GM12873 (cell line): ENCODE measurements at regions not wholly inside any gene's neighbourhood (a gene's known extent, or its start where the extent isn't known, plus 50 kb on each side); places are given as distances from the start of the nearest gene placed in this dataset.

Experiments used
- TF ChIP-seq, protein P1 (sequence below): IDR thresholded peaks from 2 replicates; pipeline ENCODE4 v1.5.1; 2012; ENCODE audit warnings: low read depth, mild to moderate bottlenecking, moderate library complexity, low read length, control low read depth; ENCODE audit not compliant: insufficient read depth; ENCODE audit errors: missing control alignments

- TF ChIP-seq, protein P1, sequence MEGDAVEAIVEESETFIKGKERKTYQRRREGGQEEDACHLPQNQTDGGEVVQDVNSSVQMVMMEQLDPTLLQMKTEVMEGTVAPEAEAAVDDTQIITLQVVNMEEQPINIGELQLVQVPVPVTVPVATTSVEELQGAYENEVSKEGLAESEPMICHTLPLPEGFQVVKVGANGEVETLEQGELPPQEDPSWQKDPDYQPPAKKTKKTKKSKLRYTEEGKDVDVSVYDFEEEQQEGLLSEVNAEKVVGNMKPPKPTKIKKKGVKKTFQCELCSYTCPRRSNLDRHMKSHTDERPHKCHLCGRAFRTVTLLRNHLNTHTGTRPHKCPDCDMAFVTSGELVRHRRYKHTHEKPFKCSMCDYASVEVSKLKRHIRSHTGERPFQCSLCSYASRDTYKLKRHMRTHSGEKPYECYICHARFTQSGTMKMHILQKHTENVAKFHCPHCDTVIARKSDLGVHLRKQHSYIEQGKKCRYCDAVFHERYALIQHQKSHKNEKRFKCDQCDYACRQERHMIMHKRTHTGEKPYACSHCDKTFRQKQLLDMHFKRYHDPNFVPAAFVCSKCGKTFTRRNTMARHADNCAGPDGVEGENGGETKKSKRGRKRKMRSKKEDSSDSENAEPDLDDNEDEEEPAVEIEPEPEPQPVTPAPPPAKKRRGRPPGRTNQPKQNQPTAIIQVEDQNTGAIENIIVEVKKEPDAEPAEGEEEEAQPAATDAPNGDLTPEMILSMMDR = no peak
Measured at GRCh38 chr4:125808022-125808421, 493.3 kb downstream of the FAT4 start.

DNA sequence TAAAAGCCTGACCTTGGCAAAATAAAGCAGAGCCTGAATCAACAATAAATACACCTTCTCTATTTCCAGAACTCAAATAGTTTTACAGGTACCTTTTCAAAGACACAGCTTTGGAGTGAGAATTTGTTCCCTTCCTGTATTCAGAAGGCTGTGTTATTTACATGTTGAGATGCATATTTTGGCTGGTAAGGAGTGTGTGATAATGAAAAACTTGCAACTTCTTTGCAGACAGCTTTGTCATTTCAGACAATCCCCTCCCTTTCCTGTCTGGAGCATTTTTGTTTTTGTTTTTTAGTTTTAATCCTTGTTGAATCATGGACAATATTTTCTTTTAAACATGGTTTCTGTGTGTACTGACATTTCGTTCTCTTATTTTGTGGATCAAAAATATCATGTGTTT is 493.8 kb downstream of the FAT4 start:
- TF ChIP-seq, protein P1 = no peak

- TF ChIP-seq, protein P1 = no peak
Measured at GRCh38 chr4:125811892-125812291, 497.1 kb downstream of the FAT4 start.

DNA sequence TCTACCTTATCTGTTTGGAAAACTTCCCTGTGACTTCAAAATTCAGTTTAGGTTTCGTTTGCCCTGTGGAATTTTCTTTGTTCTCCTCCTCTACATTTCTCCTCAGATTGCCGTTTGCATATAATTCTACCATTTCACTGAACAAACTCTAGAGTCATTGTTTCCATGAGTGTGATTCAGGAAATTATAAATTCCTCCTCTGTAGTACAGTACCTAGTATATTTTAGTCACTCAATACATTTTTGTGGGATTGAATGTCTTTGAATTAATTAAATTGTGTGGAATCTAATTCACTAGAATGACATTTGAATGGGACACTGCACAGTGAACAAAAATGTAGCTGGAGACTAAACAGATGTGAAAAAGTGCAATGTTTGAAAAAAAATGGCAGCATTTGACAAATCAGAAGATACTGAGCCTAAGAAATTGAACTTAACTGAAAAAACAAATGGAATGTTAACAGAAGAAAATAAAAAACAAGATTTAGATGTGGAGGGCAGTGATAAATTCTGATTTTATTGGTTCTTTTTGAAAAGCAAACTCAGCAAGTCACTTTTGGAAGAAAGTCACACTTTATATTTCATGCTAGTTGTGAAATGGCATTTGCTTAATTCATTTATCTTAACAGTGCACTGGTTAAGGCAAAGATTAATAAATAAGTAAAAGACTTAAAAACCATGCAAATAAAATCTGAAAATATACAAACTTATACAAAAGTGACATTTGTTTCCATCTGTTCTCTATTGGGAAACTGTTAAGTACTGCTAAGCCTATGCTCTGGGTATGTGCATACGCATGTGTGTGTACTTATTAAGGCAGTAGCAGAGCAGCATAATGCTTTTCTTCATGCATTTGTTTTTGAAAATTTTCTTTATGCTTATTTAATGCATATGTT is 512.3 kb downstream of the FAT4 start:
- TF ChIP-seq, protein P1 = no peak

- TF ChIP-seq, protein P1 = no peak
Measured at GRCh38 chr4:125827696-125828052, 512.9 kb downstream of the FAT4 start.

DNA sequence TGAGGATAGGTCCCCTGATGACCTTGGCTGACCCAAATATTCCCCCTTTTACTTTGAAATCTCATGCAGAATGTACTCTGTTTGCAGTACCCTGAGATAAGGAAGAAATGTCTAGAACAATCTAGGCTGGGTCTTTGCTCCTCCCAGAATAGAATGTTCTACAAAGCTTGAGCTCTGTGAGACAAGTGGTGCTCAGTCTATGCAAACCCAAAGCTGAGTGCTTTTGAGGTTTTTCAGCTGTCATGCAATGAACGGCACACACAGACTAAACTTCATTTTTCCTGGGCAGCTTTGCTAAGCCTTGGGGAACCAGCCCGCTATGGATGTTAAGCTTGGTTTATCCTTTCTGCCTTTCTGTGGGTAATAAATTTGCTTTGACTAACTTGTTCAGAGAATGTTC is 513.6 kb downstream of the FAT4 start:
- TF ChIP-seq, protein P1 = no peak

DNA sequence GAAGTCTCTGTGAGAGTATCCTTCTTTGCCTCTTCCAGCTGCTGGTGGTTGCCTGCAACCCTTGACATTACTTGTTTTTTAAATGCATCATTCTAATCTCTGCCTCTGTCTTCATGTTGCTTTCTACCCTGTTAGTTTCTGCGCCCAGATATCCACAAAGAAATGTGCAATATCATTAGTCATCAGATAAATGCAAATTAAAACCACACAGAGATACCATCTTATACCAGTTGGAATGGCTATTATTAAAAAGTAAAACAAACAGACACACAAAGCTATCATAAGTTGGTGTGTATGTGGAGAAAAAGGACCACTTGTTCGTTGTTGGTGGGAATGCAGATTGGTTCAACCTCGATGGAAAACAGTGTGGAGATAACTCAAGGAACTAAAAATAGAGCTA is 517.4 kb downstream of the FAT4 start:
- TF ChIP-seq, protein P1 = no peak
